ENCODE measurements at regions not wholly inside any gene's neighbourhood (a gene's known extent, or its start where the extent isn't known, plus 50 kb on each side); places are given as distances from the start of the nearest gene placed in this dataset.

DNA sequence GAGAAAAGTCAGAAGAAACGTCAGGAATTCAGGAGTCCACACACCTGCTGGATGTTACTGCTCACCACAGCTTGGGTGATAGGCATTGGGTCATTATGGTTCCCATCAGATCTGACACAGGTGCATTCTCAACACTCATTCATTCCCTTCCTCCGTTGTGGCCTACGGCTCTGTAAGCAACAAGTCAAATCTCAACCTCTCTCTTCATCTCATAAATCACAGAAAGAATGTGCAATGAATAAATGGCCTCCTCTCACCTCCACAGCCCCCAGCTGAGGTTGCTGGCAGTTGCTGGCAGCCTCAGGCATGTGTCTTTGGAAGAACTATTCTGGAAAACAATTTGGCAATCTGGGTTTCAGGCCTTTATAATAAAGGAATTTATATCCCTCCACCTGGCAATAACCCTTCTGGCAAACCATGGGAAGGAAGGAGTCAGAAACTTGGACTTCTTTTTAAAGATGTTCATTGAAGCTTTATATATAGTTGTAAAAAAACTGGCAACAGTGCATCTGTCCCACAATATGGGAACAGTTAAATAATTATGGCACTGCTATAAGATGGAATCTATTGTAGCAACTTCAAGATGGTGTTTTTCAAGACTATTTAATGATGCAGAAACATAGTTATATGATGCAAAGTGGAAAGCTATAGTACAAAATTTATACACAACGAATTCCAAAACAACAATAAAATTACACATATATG, 175.4 kb downstream of the ANAPC1 start:
- no peaks in the 10 kb centered on the region for H3K36me3 ChIP-seq (ENCODE audit: control insufficient read depth in 2 of 2, insufficient read depth in 2 of 2, low read length in 1 of 2)
- no peaks in the 10 kb centered on the region for H3K27me3 ChIP-seq (ENCODE audit: control insufficient read depth in 2 of 2, insufficient read depth in 1 of 2, low read length in 1 of 2)
- H3K9me3 ChIP-seq (ENCODE audit: control insufficient read depth in 2 of 2, insufficient read depth in 1 of 2, low read length in 1 of 2): peaks cover 0 to 27% of the 10 kb centered on the region in 2 donors
- H3K27ac ChIP-seq (ENCODE audit: low read depth in 1 of 2, low read length in 1 of 2): peak overlapping the region; percentile 15 to 92
- peak in 1 of 9 donors; percentile 35 for DNase-seq (ENCODE audit: low read depth in 6 of 9, low spot score in 9 of 9)
- 34% methylated on average over 4 of the region's 4 CpGs for WGBS
- H3K4me1 ChIP-seq (ENCODE audit: control insufficient read depth in 2 of 2, insufficient read depth in 2 of 2, low read length in 2 of 2): peaks cover 49 to 76% of the 10 kb centered on the region in 2 donors
- no peak overlapping the region for H3K4me3 ChIP-seq (ENCODE audit: low read length in 2 of 2)

DNA sequence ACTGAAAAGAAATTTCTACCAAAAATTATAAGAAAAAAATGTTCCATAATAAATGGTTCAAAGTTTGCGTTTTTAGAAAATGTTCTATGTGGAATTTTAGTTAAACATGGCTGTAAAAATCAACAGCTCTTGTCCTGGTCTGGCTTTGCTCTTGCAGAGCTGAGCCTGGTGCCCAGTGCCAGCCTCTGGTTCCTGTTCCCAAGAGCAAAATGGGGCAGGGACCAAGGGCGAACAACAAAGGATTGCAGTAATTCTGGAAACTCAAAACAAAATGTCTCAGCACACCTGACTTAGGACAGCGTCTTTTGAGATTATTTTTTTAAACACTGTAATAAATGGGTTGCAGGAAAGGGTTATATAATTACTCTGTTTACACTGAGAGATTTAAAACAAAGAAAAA, 174.7 kb downstream of the ANAPC1 start:
- DNase-seq (ENCODE audit: low read depth in 6 of 9, low spot score in 9 of 9): no peak
- Histone ChIP-seq H3K4me3 (ENCODE audit: low read length in 2 of 2) (no peak overlapping the region), H3K9me3 (ENCODE audit: control insufficient read depth in 2 of 2, insufficient read depth in 1 of 2, low read length in 1 of 2) (peaks cover 0 to 27% of the 10 kb centered on the region in 2 donors), H3K4me1 (ENCODE audit: control insufficient read depth in 2 of 2, insufficient read depth in 2 of 2, low read length in 2 of 2) (peaks cover 42 to 69% of the 10 kb centered on the region in 2 donors), H3K27me3 (ENCODE audit: control insufficient read depth in 2 of 2, insufficient read depth in 1 of 2, low read length in 1 of 2) (no peaks in the 10 kb centered on the region), H3K36me3 (ENCODE audit: control insufficient read depth in 2 of 2, insufficient read depth in 2 of 2, low read length in 1 of 2) (no peaks in the 10 kb centered on the region), H3K27ac (ENCODE audit: low read depth in 1 of 2, low read length in 1 of 2) (no peak overlapping the region)
- WGBS: 95% methylated on average over 3 of the region's 3 CpGs

GRCh38 chr2:111710085-111710484, 173.9 kb downstream of the ANAPC1 start:
- H3K27me3 ChIP-seq (ENCODE audit: control insufficient read depth in 2 of 2, insufficient read depth in 1 of 2, low read length in 1 of 2): no peaks in the 10 kb centered on the region
- 93% methylated on average over 6 of the region's 6 CpGs for whole genome bisulfite sequencing
- DNase-seq (ENCODE audit: low read depth in 6 of 9, low spot score in 9 of 9): no peak
- peaks cover 0 to 27% of the 10 kb centered on the region in 2 donors for H3K9me3 ChIP-seq (ENCODE audit: control insufficient read depth in 2 of 2, insufficient read depth in 1 of 2, low read length in 1 of 2)
- H3K4me1 ChIP-seq (ENCODE audit: control insufficient read depth in 2 of 2, insufficient read depth in 2 of 2, low read length in 2 of 2): peaks cover 35 to 65% of the 10 kb centered on the region in 2 donors
- H3K36me3 ChIP-seq (ENCODE audit: control insufficient read depth in 2 of 2, insufficient read depth in 2 of 2, low read length in 1 of 2): no peaks in the 10 kb centered on the region
- H3K27ac ChIP-seq (ENCODE audit: low read depth in 1 of 2, low read length in 1 of 2): no peak overlapping the region
- no peak overlapping the region for H3K4me3 ChIP-seq (ENCODE audit: low read length in 2 of 2)

- H3K27ac ChIP-seq (ENCODE audit: low read depth in 1 of 2, low read length in 1 of 2): no peak overlapping the region
- DNase-seq (ENCODE audit: low read depth in 6 of 9, low spot score in 9 of 9): no peak
- peaks cover 30 to 61% of the 10 kb centered on the region in 2 donors for H3K4me1 ChIP-seq (ENCODE audit: control insufficient read depth in 2 of 2, insufficient read depth in 2 of 2, low read length in 2 of 2)
- no peaks in the 10 kb centered on the region for H3K27me3 ChIP-seq (ENCODE audit: control insufficient read depth in 2 of 2, insufficient read depth in 1 of 2, low read length in 1 of 2)
- H3K4me3 ChIP-seq (ENCODE audit: low read length in 2 of 2): no peak overlapping the region
- WGBS: 55% methylated on average over 4 of the region's 4 CpGs
- no peaks in the 10 kb centered on the region for H3K36me3 ChIP-seq (ENCODE audit: control insufficient read depth in 2 of 2, insufficient read depth in 2 of 2, low read length in 1 of 2)
- peaks cover 0 to 27% of the 10 kb centered on the region in 2 donors for H3K9me3 ChIP-seq (ENCODE audit: control insufficient read depth in 2 of 2, insufficient read depth in 1 of 2, low read length in 1 of 2)
Measured at GRCh38 chr2:111710613-111711012, 173.4 kb downstream of the ANAPC1 start.

DNA sequence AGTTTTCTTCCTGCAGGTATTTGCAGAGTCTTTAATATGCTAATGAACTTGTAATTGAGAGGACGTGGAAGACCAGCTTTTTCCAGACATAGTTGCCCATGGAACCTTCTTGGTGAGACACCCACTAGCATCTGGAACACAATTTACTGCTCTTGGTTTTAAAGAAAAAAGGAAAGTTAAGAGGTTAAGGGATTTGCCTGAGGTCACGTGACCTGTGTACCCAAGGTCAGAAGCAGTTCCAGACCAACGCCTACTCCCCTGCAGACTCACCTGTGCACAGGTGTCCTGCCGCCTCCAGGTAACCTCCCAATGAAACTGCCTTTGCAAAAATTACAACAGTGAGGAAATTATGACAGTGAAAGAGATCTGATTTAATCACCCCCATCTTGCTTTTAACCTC, 172.7 kb downstream of the ANAPC1 start:
- peaks cover 25 to 54% of the 10 kb centered on the region in 2 donors for H3K4me1 ChIP-seq (ENCODE audit: control insufficient read depth in 2 of 2, insufficient read depth in 2 of 2, low read length in 2 of 2)

GRCh38 chr2:111712361-111712760, 171.6 kb downstream of the ANAPC1 start:
- peaks cover 15 to 53% of the 10 kb centered on the region in 2 donors for H3K4me1 ChIP-seq (ENCODE audit: control insufficient read depth in 2 of 2, insufficient read depth in 2 of 2, low read length in 2 of 2)
- no peaks in the 10 kb centered on the region for H3K36me3 ChIP-seq (ENCODE audit: control insufficient read depth in 2 of 2, insufficient read depth in 2 of 2, low read length in 1 of 2)
- H3K27me3 ChIP-seq (ENCODE audit: control insufficient read depth in 2 of 2, insufficient read depth in 1 of 2, low read length in 1 of 2): no peaks in the 10 kb centered on the region
- H3K4me3 ChIP-seq (ENCODE audit: low read length in 2 of 2): no peak overlapping the region
- H3K9me3 ChIP-seq (ENCODE audit: control insufficient read depth in 2 of 2, insufficient read depth in 1 of 2, low read length in 1 of 2): peaks cover 0 to 17% of the 10 kb centered on the region in 2 donors
- WGBS: 98% methylated on average over 7 of the region's 7 CpGs
- DNase-seq (ENCODE audit: low read depth in 6 of 9, low spot score in 9 of 9): no peak
- no peak overlapping the region for H3K27ac ChIP-seq (ENCODE audit: low read depth in 1 of 2, low read length in 1 of 2)

More for the DNA sequence above, 172.7 kb downstream of the ANAPC1 start:
- 84% methylated on average over 4 of the region's 4 CpGs for WGBS
- Histone ChIP-seq H3K9me3 (ENCODE audit: control insufficient read depth in 2 of 2, insufficient read depth in 1 of 2, low read length in 1 of 2) (peaks cover 0 to 25% of the 10 kb centered on the region in 2 donors), H3K36me3 (ENCODE audit: control insufficient read depth in 2 of 2, insufficient read depth in 2 of 2, low read length in 1 of 2) (no peaks in the 10 kb centered on the region), H3K27ac (ENCODE audit: low read depth in 1 of 2, low read length in 1 of 2) (peak overlapping the region in 1 of 2 donors; percentile 35), H3K27me3 (ENCODE audit: control insufficient read depth in 2 of 2, insufficient read depth in 1 of 2, low read length in 1 of 2) (no peaks in the 10 kb centered on the region), H3K4me3 (ENCODE audit: low read length in 2 of 2) (no peak overlapping the region)
- no peak for DNase-seq (ENCODE audit: low read depth in 6 of 9, low spot score in 9 of 9)

- H3K9me3 ChIP-seq (ENCODE audit: control insufficient read depth in 2 of 2, insufficient read depth in 1 of 2, low read length in 1 of 2): peaks cover 0 to 17% of the 10 kb centered on the region in 2 donors
- H3K4me3 ChIP-seq (ENCODE audit: low read length in 2 of 2): no peak overlapping the region
- H3K4me1 ChIP-seq (ENCODE audit: control insufficient read depth in 2 of 2, insufficient read depth in 2 of 2, low read length in 2 of 2): peaks cover 9 to 49% of the 10 kb centered on the region in 2 donors
- 98% methylated on average over 5 of the region's 5 CpGs for WGBS
- H3K27ac ChIP-seq (ENCODE audit: low read depth in 1 of 2, low read length in 1 of 2): no peak overlapping the region
- no peaks in the 10 kb centered on the region for H3K27me3 ChIP-seq (ENCODE audit: control insufficient read depth in 2 of 2, insufficient read depth in 1 of 2, low read length in 1 of 2)
- DNase-seq (ENCODE audit: low read depth in 6 of 9, low spot score in 9 of 9): no peak
- H3K36me3 ChIP-seq (ENCODE audit: control insufficient read depth in 2 of 2, insufficient read depth in 2 of 2, low read length in 1 of 2): no peaks in the 10 kb centered on the region
Measured at GRCh38 chr2:111712940-111713515, 171.0 kb downstream of the ANAPC1 start.

- Histone ChIP-seq H3K4me1 (ENCODE audit: control insufficient read depth in 2 of 2, insufficient read depth in 2 of 2, low read length in 2 of 2) (peaks cover 0 to 27% of the 10 kb centered on the region in 2 donors), H3K27ac (ENCODE audit: low read depth in 1 of 2, low read length in 1 of 2) (no peak overlapping the region), H3K27me3 (ENCODE audit: control insufficient read depth in 2 of 2, insufficient read depth in 1 of 2, low read length in 1 of 2) (no peaks in the 10 kb centered on the region), H3K4me3 (ENCODE audit: low read length in 2 of 2) (no peak overlapping the region), H3K9me3 (ENCODE audit: control insufficient read depth in 2 of 2, insufficient read depth in 1 of 2, low read length in 1 of 2) (peaks cover 0 to 17% of the 10 kb centered on the region in 2 donors), H3K36me3 (ENCODE audit: control insufficient read depth in 2 of 2, insufficient read depth in 2 of 2, low read length in 1 of 2) (no peaks in the 10 kb centered on the region)
- DNase-seq (ENCODE audit: low read depth in 6 of 9, low spot score in 9 of 9): no peak
- WGBS: 95% methylated on average over 13 of the region's 13 CpGs
Measured at GRCh38 chr2:111715987-111716904, 167.7 kb downstream of the ANAPC1 start.

All from thymus (tissue), 11 donors.